HG03196 (cell line): ENCODE measurements at regions not wholly inside any gene's neighbourhood (a gene's known extent, or its start where the extent isn't known, plus 50 kb on each side); places are given as distances from the start of the nearest gene placed in this dataset.

Experiments used
- ATAC-seq: cut with Tn5 transposase; IDR thresholded peaks from one replicate; pipeline ENCODE4 v1.9.1; 2021; ENCODE audit not compliant: unreplicated experiment

- no peak for ATAC-seq
Measured at GRCh38 chr13:54162069-54162468, 1133.5 kb downstream of the OLFM4 start.

GRCh38 chr13:54165581-54166215 is 1137.1 kb downstream of the OLFM4 start:
- no peak for ATAC-seq

DNA sequence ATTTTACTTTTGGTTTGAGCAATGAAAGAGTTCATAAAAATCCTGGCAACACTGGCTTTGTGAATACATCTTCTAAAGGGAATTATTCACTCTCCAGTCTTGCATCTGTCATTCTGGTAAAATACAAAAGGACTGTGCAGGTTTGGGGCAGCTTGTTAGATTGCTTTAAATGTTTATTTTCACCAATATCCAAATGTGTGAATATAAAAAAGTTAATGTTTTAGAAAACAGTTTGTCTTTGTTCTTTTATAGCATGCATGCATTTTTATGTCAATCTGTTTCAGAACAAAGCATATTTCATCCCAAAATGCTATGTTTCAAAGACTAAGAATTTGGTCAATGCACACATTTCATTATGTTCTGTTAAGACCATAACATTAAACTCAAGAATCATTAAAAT is 1145.4 kb downstream of the OLFM4 start:
- ATAC-seq, result no peak

DNA sequence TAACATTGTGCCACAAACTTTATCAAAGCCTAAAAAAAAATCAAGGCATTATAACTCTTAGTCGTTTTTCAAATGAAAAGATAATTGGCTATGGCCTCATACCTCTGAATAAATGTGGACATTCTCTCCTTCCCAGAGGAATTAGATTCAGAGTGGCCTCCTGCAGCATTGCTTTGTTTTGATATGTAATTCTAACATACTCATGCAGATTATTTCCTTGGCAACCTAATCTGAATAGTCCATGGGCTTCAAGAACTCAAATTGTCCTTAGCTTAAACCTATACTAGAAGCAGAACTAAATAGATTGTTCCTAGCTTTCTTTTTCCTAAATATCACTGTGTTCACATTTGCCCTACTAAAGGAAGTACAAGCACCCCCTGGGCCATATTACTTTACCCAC is 1146.9 kb downstream of the OLFM4 start:
- ATAC-seq, result no peak

- ATAC-seq, result no peak
Measured at GRCh38 chr13:54177466-54177865, 1148.9 kb downstream of the OLFM4 start.

DNA sequence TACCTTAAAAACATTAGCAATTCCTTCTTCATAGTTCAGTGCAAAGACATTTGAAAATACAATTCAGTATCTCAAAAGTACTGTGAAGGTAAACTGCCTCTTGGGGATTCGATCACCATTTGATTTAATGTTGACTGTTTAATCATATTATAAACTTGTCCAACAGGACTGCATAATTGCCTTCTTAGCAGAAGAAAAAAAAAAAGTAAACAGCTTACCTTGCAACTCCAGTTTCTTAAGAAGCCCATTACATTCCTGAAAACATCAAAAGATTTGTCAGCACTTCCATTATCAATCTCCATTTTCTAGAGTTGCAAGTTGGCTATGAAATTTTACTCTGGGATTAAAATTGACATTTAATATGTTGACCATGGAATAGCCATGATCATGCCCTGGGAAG is 1154.6 kb downstream of the OLFM4 start:
- ATAC-seq, result no peak

- no peak for ATAC-seq
Measured at GRCh38 chr13:54183728-54184127, 1155.1 kb downstream of the OLFM4 start.

DNA sequence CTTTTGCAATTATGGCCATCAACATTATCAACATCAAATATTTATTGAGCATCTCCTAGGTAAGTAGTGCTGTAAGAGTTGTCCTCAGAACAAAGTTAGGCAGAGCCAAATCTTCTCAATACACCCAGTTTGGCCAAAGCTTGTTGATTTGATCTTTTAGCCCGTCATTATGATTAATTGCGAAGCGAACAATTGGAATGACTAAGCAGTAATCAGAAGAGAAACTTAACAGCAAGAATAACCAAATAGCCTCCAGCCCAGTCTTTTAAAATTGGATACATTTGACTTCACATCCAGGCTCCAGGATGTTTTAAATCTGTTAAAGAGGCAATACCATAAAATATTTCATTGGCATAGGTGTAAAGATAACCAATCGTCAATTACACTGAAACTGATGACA is 1156.0 kb downstream of the OLFM4 start:
- no peak for ATAC-seq

- no peak for ATAC-seq
Measured at GRCh38 chr13:54185101-54185500, 1156.5 kb downstream of the OLFM4 start.

DNA sequence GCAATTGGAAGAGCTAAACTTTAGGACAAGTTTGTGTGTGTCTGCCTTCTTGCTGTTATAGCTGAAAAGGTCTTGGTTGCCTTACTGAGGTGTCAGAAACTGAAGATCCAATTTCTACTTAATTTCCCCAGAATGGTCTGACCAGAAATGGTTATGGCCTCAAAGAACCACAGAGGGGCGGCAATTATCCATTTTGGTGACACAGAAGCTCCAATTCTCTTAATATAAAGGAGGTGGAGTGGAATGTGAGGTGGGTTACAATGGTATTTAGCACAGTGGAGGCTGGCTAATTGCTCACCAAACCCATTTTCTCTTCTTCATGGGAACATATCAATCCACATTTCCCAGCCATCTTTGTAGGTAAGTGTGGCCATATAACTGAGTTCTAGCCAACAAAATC is 1157.2 kb downstream of the OLFM4 start:
- no peak for ATAC-seq

DNA sequence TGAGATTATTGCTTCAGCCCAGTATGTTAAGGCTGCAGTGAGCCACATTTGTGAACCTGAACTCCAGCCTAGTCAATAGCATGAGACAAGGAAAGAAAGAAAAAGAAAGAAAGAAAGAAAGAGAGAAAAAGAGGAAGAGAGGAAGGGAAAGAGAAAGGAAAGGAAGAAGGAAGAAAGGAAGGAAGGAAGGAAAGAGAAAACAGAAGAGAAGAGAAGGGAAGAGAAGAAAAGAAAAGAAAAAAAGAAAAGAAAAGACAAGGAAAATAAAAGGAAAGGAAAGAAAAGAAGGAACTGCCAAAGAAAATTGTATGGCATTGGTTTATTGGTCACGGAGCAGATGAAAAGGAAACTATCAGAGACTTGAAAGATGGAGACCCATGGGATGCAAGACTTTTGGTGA is 1158.8 kb downstream of the OLFM4 start:
- no peak for ATAC-seq

DNA sequence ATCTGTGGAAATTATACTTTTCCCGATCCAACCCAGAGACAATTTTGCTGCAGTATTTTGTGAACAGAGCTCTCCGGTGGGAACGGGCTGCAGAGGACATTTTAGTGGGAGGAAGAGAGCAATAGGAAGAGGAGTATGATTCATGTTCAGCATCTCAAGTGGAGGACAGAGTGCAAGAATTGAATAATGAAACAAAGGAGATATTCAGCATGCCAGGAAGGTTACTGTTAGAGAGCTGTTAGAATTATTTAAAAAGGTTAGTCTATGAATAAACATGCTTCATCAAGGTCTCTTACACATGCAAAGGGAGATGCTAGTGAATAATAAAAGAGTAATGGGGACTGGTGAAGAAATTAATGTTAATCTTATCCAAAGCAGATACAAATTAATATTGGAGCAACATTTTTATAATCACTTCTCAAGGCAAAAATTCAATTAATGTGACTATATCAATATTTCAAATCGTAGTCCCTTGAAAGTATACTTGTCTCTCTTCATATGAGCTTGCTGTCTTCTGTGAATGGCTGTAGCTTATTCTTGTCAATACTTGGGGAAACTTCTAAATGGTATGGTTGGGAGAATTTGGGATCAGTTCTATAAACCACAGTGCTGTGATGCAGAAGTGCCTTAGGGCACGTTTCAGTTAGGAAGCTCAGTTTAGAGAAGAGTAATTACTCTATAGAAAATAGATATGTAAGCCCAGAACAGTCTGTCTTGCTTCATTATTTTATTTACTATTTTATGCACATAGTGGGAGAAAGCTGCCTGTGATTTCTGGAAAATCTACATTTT is 1165.8 kb downstream of the OLFM4 start:
- no peak for ATAC-seq

- ATAC-seq, result no peak
Measured at GRCh38 chr13:54196684-54197083, 1168.1 kb downstream of the OLFM4 start.

DNA sequence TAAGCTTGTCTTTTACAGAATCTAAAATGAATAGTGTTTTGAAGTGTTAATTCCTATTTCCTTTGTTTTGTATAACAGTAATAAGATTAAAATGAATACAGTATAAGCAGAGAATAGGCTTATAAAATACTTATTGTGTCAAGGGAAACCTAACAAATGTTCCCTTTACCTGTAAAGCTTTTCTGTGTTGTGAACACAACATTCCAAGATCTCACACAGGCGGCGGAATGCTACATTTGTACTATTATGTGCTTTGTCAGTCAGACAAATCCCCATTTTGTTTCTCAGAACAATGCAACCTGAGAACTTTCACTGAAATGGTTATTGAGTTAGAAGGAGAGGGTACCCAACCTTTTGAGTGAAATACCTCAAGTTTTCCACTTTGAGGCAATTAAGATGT is 1170.3 kb downstream of the OLFM4 start:
- ATAC-seq, result no peak

GRCh38 chr13:54206626-54207025 is 1178.0 kb downstream of the OLFM4 start:
- ATAC-seq, result no peak

- no peak for ATAC-seq
Measured at GRCh38 chr13:54210397-54211049, 1181.9 kb downstream of the OLFM4 start.

DNA sequence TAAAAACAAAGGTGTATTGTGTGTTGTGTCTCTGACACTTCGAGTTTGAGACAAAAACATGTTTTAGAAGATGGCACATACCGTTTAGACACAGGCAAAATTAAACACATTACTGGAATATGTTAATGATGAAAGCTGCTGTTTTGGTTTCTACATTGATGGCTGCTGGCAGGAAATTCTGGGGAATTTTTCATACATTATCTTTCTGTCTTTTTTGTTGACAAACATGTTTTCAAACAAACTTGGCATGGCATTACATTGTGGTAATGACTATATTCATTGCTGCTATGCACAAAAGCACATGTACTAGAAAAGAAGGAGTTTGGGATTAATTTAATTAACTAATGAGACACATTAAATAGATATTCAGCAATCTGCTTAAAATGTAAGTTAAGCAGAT is 1187.6 kb downstream of the OLFM4 start:
- ATAC-seq, result no peak

DNA sequence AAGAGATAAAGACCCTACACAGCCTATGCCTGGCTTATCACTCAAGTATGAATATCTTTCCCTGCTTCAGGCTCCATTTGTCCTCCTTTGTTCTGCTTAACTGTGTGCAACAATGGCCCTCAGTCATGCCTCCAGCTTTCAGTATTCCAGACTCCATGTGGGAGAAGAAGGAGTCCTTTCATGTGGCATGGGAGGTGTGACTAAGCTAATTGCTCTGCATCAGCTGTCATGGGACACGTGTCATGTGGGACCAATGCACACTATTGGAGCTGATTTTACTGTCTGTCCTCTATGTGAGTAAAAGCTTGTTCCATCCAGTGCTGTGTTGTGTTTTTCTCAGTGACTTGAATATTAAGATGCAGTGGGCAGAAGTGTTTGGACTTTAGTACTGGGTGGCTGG is 1198.3 kb downstream of the OLFM4 start:
- ATAC-seq, result no peak

DNA sequence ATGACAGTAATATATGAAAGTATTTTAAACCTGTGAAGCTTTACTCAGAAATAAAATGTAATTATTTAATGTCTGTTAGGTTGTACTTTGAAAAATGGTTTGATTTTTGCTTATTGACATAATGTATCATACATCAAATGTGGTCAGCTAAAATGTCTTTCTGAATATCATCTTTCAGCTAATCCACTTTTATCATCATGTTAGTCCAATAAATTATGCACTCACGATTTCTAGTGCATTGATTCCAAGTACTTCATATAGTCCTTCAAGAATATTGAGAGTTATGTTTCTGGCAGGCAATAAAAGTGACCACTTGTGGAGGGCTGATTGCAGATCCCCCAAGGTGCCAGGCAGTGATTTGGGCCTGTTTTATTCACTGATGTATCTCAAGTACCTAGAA is 1204.1 kb downstream of the OLFM4 start:
- ATAC-seq, result no peak

DNA sequence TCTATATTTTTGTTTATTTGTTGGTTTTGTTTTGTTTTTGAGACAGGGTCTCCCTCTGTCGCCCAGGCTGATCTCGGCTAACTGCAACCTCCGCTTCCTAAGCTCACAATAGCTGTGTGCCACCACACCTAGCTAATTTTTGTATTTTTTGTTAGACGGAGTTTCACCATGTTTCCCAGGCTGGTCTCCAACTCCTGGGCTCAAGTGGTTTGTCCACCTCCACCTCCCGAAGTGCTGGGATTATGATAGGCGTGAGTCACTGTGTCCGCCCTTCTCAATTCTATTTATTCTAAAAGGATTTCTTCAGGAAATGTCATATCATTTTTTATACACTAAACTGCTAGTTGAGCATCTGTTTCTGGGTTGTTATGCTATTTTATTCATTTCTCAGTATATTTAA is 1206.0 kb downstream of the OLFM4 start:
- ATAC-seq, result no peak

GRCh38 chr13:54241719-54242118 is 1213.1 kb downstream of the OLFM4 start:
- no peak for ATAC-seq

- no peak for ATAC-seq
Measured at GRCh38 chr13:54248306-54248705, 1219.7 kb downstream of the OLFM4 start.
